ENCODE measurements at regions not wholly inside any gene's neighbourhood (a gene's known extent, or its start where the extent isn't known, plus 50 kb on each side); places are given as distances from the start of the nearest gene placed in this dataset.

GRCh38 chr10:9869205-9869604 is 1148.5 kb upstream of the CELF2 start:
- TF ChIP-seq POU2F2 (IDR thresholded peaks at IDR 0.05; ENCODE audit: borderline replicate concordance, low read depth, low read length) (no peak), BHLHE40 (IDR thresholded peaks at IDR 0.05; ENCODE audit: borderline replicate concordance in 1 of 2, low read depth in 2 of 2, low read length in 1 of 2) (no peak), POLR2A (IDR thresholded peaks at IDR 0.05; ENCODE audit: low read depth, low read length) (no peak), NBN (IDR thresholded peaks at IDR 0.05) (no peak), RBBP5 (conservative IDR thresholded peaks at IDR 0.05) (no peak), SIN3A (IDR thresholded peaks at IDR 0.05; ENCODE audit: low read depth, low read length) (no peak), POLR2AphosphoS2 (IDR thresholded peaks at IDR 0.05; ENCODE audit: low read depth, low read length) (no peak), SMARCA5 (IDR thresholded peaks at IDR 0.05) (no peak), CHD4 (IDR thresholded peaks at IDR 0.05) (no peak), CBX5 (IDR thresholded peaks at IDR 0.05; ENCODE audit: low read depth) (no peak), ZBTB11 (CRISPR knock-in tag; IDR thresholded peaks at IDR 0.05) (no peak), BCL11A (IDR thresholded peaks at IDR 0.05; ENCODE audit: low read depth, low read length) (no peak), ZZZ3 (IDR thresholded peaks at IDR 0.05; ENCODE audit: control insufficient read depth, insufficient read length, low read depth) (no peak)
- TF ChIP-seq, protein P1, sequence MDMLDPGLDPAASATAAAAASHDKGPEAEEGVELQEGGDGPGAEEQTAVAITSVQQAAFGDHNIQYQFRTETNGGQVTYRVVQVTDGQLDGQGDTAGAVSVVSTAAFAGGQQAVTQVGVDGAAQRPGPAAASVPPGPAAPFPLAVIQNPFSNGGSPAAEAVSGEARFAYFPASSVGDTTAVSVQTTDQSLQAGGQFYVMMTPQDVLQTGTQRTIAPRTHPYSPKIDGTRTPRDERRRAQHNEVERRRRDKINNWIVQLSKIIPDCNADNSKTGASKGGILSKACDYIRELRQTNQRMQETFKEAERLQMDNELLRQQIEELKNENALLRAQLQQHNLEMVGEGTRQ (IDR thresholded peaks at IDR 0.05; ENCODE audit: borderline replicate concordance, low read depth, low read length), result no peak
- TF ChIP-seq, protein P2, sequence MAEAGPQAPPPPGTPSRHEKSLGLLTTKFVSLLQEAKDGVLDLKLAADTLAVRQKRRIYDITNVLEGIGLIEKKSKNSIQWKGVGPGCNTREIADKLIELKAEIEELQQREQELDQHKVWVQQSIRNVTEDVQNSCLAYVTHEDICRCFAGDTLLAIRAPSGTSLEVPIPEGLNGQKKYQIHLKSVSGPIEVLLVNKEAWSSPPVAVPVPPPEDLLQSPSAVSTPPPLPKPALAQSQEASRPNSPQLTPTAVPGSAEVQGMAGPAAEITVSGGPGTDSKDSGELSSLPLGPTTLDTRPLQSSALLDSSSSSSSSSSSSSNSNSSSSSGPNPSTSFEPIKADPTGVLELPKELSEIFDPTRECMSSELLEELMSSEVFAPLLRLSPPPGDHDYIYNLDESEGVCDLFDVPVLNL (IDR thresholded peaks at IDR 0.05; ENCODE audit: low read depth, low read length), result no peak
- TF ChIP-seq, protein P3, sequence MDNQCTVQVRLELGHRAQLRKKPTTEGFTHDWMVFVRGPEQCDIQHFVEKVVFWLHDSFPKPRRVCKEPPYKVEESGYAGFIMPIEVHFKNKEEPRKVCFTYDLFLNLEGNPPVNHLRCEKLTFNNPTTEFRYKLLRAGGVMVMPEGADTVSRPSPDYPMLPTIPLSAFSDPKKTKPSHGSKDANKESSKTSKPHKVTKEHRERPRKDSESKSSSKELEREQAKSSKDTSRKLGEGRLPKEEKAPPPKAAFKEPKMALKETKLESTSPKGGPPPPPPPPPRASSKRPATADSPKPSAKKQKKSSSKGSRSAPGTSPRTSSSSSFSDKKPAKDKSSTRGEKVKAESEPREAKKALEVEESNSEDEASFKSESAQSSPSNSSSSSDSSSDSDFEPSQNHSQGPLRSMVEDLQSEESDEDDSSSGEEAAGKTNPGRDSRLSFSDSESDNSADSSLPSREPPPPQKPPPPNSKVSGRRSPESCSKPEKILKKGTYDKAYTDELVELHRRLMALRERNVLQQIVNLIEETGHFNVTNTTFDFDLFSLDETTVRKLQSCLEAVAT (IDR thresholded peaks at IDR 0.05), result no peak
- Histone ChIP-seq H3K36me3 (ENCODE audit: control insufficient read depth in 2 of 2, insufficient read depth in 2 of 2, low read length in 1 of 2) (no peaks in the 10 kb centered on the region), H3K27me3 (replicated peaks in 1 of 2; ENCODE audit: control insufficient read depth in 2 of 2, insufficient read depth in 2 of 2, low read length in 1 of 2) (no peaks in the 10 kb centered on the region), H3K27ac (ENCODE audit: control insufficient read depth, insufficient read depth) (no peak overlapping the region), H3K4me2 (ENCODE audit: control insufficient read depth, insufficient read depth) (no peak overlapping the region), H2AFZ (ENCODE audit: control insufficient read depth, low read depth, low read length) (no peak overlapping the region), H4K20me1 (ENCODE audit: control insufficient read depth, insufficient read depth) (no peaks in the 10 kb centered on the region), H3K9ac (ENCODE audit: control insufficient read depth, insufficient read depth, low read length) (no peak overlapping the region), H3K79me2 (ENCODE audit: control insufficient read depth, insufficient read depth, low read length) (no peaks in the 10 kb centered on the region), H3K4me3 (no peak overlapping the region), H3K9me3 (replicated peaks; ENCODE audit: control insufficient read depth, insufficient read depth, low read length) (no peaks in the 10 kb centered on the region), H3K4me1 (ENCODE audit: control insufficient read depth, insufficient read depth, low read length) (no peaks in the 10 kb centered on the region)
- WGBS (ENCODE audit: insufficient coverage, insufficient replicate concordance, low lambda C conversion rate, missing lambda C conversion rate), result 12% methylated on average over 2 of the region's 2 CpGs
- ATAC-seq (no peak), DNase-seq (ENCODE audit: low read depth, low spot score) (no peak), FAIRE-seq (no peak)
- in situ Hi-C loops (cut with MboI) (no loop called here), intact Hi-C loops (cut with micrococcal nuclease; ENCODE audit: unreplicated experiment) (no loop called here)
- CTCF ChIA-PET, result no interaction called here
- POLR2A ChIA-PET, result no interaction called here
- SMC1A ChIA-PET (ENCODE audit: uncharacterized antibody, unreplicated experiment), result no interaction called here
- RAD21 ChIA-PET (ENCODE audit: unreplicated experiment), result no interaction called here
- BruUV-seq (replicated peaks), result no TSS peak
